AML-193 (cell line): ENCODE measurements at regions not wholly inside any gene's neighbourhood (a gene's known extent, or its start where the extent isn't known, plus 50 kb on each side); places are given as distances from the start of the nearest gene placed in this dataset.

Source experiments
- DNase-seq, 2 experiments: peaks; one replicate each; lab custom pipeline; 2025; lab: John Stamatoyannopoulos, UW

GRCh38 chr4:59869056-59869455 is 1331.1 kb upstream of the ADGRL3 start:
- no peak for DNase-seq

GRCh38 chr4:59869559-59869958 is 1330.6 kb upstream of the ADGRL3 start:
- DNase-seq, result no peak

- no peak for DNase-seq
Measured at GRCh38 chr4:59881632-59882031, 1318.5 kb upstream of the ADGRL3 start.

- DNase-seq, result no peak
Measured at GRCh38 chr4:59904331-59904730, 1295.8 kb upstream of the ADGRL3 start.

GRCh38 chr4:59920416-59920815 is 1279.7 kb upstream of the ADGRL3 start:
- DNase-seq, result no peak

- no peak for DNase-seq
Measured at GRCh38 chr4:59925290-59925689, 1274.8 kb upstream of the ADGRL3 start.

- no peak for DNase-seq
Measured at GRCh38 chr4:59936566-59936965, 1263.6 kb upstream of the ADGRL3 start.

GRCh38 chr4:59938166-59938565 is 1262.0 kb upstream of the ADGRL3 start:
- DNase-seq, result no peak

- DNase-seq, result no peak
Measured at GRCh38 chr4:59945277-59945676, 1254.8 kb upstream of the ADGRL3 start.

- no peak for DNase-seq
Measured at GRCh38 chr4:59945716-59946115, 1254.4 kb upstream of the ADGRL3 start.

GRCh38 chr4:59956366-59956765 is 1243.8 kb upstream of the ADGRL3 start:
- no peak for DNase-seq

GRCh38 chr4:59960143-59960542 is 1240.0 kb upstream of the ADGRL3 start:
- no peak for DNase-seq

GRCh38 chr4:59966758-59967157 is 1233.4 kb upstream of the ADGRL3 start:
- DNase-seq, result no peak

- no peak for DNase-seq
Measured at GRCh38 chr4:59968796-59969195, 1231.3 kb upstream of the ADGRL3 start.

- no peak for DNase-seq
Measured at GRCh38 chr4:59969909-59970308, 1230.2 kb upstream of the ADGRL3 start.

GRCh38 chr4:59971952-59972351 is 1228.2 kb upstream of the ADGRL3 start:
- DNase-seq, result no peak

GRCh38 chr4:59973492-59973891 is 1226.6 kb upstream of the ADGRL3 start:
- DNase-seq, result no peak

- no peak for DNase-seq
Measured at GRCh38 chr4:59979061-59979460, 1221.1 kb upstream of the ADGRL3 start.

GRCh38 chr4:59983852-59984251 is 1216.3 kb upstream of the ADGRL3 start:
- no peak for DNase-seq

- DNase-seq, result no peak
Measured at GRCh38 chr4:59987289-59987688, 1212.8 kb upstream of the ADGRL3 start.

- no peak for DNase-seq
Measured at GRCh38 chr4:59994118-59994517, 1206.0 kb upstream of the ADGRL3 start.

GRCh38 chr4:60002603-60003337 is 1197.4 kb upstream of the ADGRL3 start:
- DNase-seq, result no peak

GRCh38 chr4:60013464-60014184 is 1186.5 kb upstream of the ADGRL3 start:
- no peak for DNase-seq

GRCh38 chr4:60016971-60017370 is 1183.2 kb upstream of the ADGRL3 start:
- no peak for DNase-seq
